Mesothelial cell of epicardium (in vitro differentiated cells): ENCODE measurements at regions not wholly inside any gene's neighbourhood (a gene's known extent, or its start where the extent isn't known, plus 50 kb on each side); places are given as distances from the start of the nearest gene placed in this dataset.

ENCODE experiments used
- DNase-seq, 2 experiments: peaks; one replicate each; pipeline ENCODE4 v3.0.0; 2021; ENCODE audit warnings: low spot score in 2 of 2; ENCODE audit not compliant: unreplicated experiment in 2 of 2
- H3K27ac Mint-ChIP-seq: 2 replicates; pipeline ENCODE4 v1.8.0; 2021; ENCODE audit warnings: mixed read lengths
- H3K27me3 Mint-ChIP-seq: 2 replicates; pipeline ENCODE4 v1.8.0; 2021; ENCODE audit warnings: low read depth, mixed read lengths
- H3K36me3 Mint-ChIP-seq: 2 replicates; pipeline ENCODE4 v1.8.0; 2021; ENCODE audit warnings: mixed read lengths
- H3K4me1 Mint-ChIP-seq: 2 replicates; pipeline ENCODE4 v1.8.0; 2021; ENCODE audit warnings: mixed read lengths
- H3K4me3 Mint-ChIP-seq: 2 replicates; pipeline ENCODE4 v1.8.0; 2021; ENCODE audit warnings: mild to moderate bottlenecking, moderate library complexity, mixed read lengths
- H3K9me3 Mint-ChIP-seq: 2 replicates; pipeline ENCODE4 v1.8.0; 2021; ENCODE audit warnings: mixed read lengths
- CTCF ChIP-seq: fragments of 200-600 bp; sonication (generic); IDR thresholded peaks from one replicate; pipeline ENCODE4 v1.5.0; 2021; ENCODE audit warnings: antibody characterized with exemption; ENCODE audit not compliant: unreplicated experiment

GRCh38 chr11:110373051-110373702 lies 56.6 kb upstream of the FDX1 start:
- H3K4me1 Mint-ChIP-seq = peaks cover 19% of the 10 kb centered on the region
- H3K36me3 Mint-ChIP-seq = no peaks in the 10 kb centered on the region
- peaks cover 6% of the 10 kb centered on the region for H3K9me3 Mint-ChIP-seq
- no peak for DNase-seq
- no peaks in the 10 kb centered on the region for H3K27me3 Mint-ChIP-seq
- H3K27ac Mint-ChIP-seq = peak overlapping the region; percentile 53
- TF ChIP-seq CTCF = no peak
- H3K4me3 Mint-ChIP-seq = no peak overlapping the region

- no peak for TF ChIP-seq CTCF
- peaks cover 6% of the 10 kb centered on the region for H3K9me3 Mint-ChIP-seq
- DNase-seq = no peak
- H3K36me3 Mint-ChIP-seq = no peaks in the 10 kb centered on the region
- no peak overlapping the region for H3K27ac Mint-ChIP-seq
- no peaks in the 10 kb centered on the region for H3K27me3 Mint-ChIP-seq
- H3K4me1 Mint-ChIP-seq = peaks cover 22% of the 10 kb centered on the region
- no peak overlapping the region for H3K4me3 Mint-ChIP-seq
Measured at GRCh38 chr11:110374921-110375320, 54.8 kb upstream of the FDX1 start.

- Mint-ChIP-seq H3K4me3 (no peak overlapping the region), H3K27me3 (no peaks in the 10 kb centered on the region), H3K27ac (no peak overlapping the region), H3K36me3 (no peaks in the 10 kb centered on the region), H3K9me3 (peaks cover 6% of the 10 kb centered on the region), H3K4me1 (peaks cover 22% of the 10 kb centered on the region)
- no peak for TF ChIP-seq CTCF
- no peak for DNase-seq
Measured at GRCh38 chr11:110375351-110375750, 54.4 kb upstream of the FDX1 start.

- Mint-ChIP-seq H3K27ac (no peak overlapping the region), H3K4me1 (peaks cover 22% of the 10 kb centered on the region), H3K27me3 (no peaks in the 10 kb centered on the region), H3K36me3 (no peaks in the 10 kb centered on the region), H3K9me3 (peaks cover 6% of the 10 kb centered on the region), H3K4me3 (no peak overlapping the region)
- no peak for DNase-seq
- TF ChIP-seq CTCF = no peak
Measured at GRCh38 chr11:110376021-110376420, 53.7 kb upstream of the FDX1 start.

DNA sequence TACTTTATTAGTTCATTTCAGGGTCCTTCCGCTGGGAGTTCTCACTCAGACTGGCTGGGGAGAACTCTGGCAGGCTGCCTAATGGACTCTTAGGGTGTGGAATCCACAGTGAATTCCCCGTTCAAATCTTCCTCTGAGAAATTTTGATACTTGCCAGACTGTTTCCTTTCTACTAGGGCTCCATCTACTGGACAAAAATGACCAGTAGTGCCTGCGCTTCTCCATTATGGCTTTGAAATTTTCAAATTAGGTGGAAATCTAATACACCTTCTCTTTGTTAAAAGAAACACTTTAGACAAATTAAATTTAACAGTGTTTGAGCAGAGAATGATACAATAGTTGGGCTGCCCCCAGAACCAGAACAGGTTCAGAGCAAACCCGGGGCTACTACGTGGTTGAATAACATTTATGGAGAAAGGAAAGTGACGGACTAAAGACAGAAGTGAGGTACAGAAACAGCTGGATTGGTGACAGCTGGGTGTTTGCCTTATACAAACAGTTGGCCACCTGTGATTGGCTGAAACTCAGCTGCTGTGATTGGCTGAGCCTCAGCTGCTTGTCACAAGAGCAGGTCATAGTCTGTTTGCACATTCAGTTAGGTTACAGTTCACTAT lies 52.9 kb upstream of the FDX1 start:
- Mint-ChIP-seq H3K27ac (peak overlapping the region; percentile 79), H3K9me3 (peaks cover 3% of the 10 kb centered on the region), H3K27me3 (no peaks in the 10 kb centered on the region), H3K4me3 (no peak overlapping the region), H3K36me3 (no peaks in the 10 kb centered on the region), H3K4me1 (peaks cover 22% of the 10 kb centered on the region)
- TF ChIP-seq CTCF = peak; percentile 61
- peak; percentile 58 to 78 for DNase-seq
